Type B pancreatic cell (in vitro differentiated cells): ENCODE measurements at regions not wholly inside any gene's neighbourhood (a gene's known extent, or its start where the extent isn't known, plus 50 kb on each side); places are given as distances from the start of the nearest gene placed in this dataset.

Source experiments
- DNase-seq: peaks from one replicate; pipeline ENCODE4 v3.0.0; 2021; ENCODE audit warnings: mixed read lengths; ENCODE audit not compliant: unreplicated experiment; ENCODE audit errors: extremely low spot score
- H3K27ac Mint-ChIP-seq: 2 replicates; pipeline ENCODE4 v1.8.0; 2021; ENCODE audit warnings: mild to moderate bottlenecking, mixed read lengths
- H3K27me3 Mint-ChIP-seq: 2 replicates; pipeline ENCODE4 v1.8.0; 2021; ENCODE audit warnings: mixed read lengths
- H3K36me3 Mint-ChIP-seq: 2 replicates; pipeline ENCODE4 v1.8.0; 2021; ENCODE audit warnings: mixed read lengths
- H3K4me1 Mint-ChIP-seq: one replicate; pipeline ENCODE4 v1.8.0; 2021; ENCODE audit warnings: mixed read lengths; ENCODE audit not compliant: unreplicated experiment
- H3K4me3 Mint-ChIP-seq: 2 replicates; pipeline ENCODE4 v1.8.0; 2021; ENCODE audit warnings: mild to moderate bottlenecking, mixed read lengths
- H3K9me3 Mint-ChIP-seq: 2 replicates; pipeline ENCODE4 v1.8.0; 2021; ENCODE audit warnings: mixed read lengths
- TF ChIP-seq, protein P1 (sequence below): fragments of 200-600 bp; sonication (generic); conservative IDR thresholded peaks from 2 replicates; pipeline ENCODE4 v1.5.0; 2021; ENCODE audit warnings: antibody characterized with exemption, mild to moderate bottlenecking

DNA sequence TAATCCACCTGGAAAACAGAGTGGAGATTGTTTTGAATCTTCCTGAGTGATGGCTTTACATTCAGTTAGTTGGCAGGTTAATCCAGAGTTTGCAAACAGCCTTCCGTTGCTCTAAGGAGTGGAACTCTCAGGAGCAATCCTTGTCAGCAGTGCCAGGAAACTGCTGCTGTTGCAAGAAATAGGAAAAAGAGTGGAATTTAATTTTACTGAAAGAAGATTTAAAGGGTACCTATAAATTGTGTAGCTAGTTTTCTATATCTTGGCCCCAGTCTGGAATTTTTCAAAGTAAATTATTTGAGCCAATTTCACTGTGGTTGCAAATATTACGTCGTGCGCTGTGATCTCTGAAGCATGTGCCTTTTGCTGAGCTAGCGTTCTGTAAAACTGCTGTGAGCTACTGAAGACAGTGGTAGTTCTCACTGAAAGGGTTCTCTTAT, 55.5 kb upstream of the SLC5A12 start:
- Mint-ChIP-seq H3K27ac (no peak overlapping the region), H3K4me1 (no peaks in the 10 kb centered on the region), H3K9me3 (no peaks in the 10 kb centered on the region), H3K27me3 (no peaks in the 10 kb centered on the region), H3K36me3 (no peaks in the 10 kb centered on the region), H3K4me3 (no peak overlapping the region)
- DNase-seq: no peak
- TF ChIP-seq, protein P1, sequence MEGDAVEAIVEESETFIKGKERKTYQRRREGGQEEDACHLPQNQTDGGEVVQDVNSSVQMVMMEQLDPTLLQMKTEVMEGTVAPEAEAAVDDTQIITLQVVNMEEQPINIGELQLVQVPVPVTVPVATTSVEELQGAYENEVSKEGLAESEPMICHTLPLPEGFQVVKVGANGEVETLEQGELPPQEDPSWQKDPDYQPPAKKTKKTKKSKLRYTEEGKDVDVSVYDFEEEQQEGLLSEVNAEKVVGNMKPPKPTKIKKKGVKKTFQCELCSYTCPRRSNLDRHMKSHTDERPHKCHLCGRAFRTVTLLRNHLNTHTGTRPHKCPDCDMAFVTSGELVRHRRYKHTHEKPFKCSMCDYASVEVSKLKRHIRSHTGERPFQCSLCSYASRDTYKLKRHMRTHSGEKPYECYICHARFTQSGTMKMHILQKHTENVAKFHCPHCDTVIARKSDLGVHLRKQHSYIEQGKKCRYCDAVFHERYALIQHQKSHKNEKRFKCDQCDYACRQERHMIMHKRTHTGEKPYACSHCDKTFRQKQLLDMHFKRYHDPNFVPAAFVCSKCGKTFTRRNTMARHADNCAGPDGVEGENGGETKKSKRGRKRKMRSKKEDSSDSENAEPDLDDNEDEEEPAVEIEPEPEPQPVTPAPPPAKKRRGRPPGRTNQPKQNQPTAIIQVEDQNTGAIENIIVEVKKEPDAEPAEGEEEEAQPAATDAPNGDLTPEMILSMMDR: no peak

DNA sequence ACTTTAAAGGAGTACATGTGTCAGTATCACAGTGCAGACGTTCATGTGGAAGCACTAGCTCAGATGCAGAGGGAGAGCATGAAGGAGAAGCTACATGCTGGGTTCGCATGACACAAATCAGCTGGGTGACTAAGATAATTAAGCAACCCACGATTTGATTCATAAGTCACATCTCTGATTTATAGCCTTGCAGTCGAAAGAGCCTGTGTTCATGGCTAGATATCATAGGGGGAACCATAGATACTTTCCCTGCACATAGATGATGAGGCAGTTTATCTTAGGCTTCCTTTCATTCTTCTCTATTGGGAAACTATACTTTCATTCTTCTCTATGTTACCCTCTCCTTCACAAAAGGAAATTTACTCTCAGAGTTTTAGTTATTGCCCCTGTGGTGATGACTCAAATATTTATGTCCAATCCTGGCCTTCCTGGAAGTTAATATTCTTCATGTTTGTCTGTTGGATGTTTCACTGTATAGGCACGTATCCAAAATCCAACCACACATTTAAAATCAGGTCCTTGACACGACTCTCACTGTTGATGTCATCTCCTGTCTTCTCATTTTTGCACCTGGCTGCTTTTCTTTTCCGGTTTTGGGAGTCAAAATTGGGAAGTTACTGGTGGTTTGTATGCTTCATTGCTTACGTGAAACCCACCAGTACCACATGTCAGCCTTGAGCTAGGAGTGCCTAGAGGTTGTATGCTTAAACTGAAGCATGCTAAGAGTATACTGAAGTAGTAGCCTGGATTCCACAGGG, 56.3 kb upstream of the SLC5A12 start:
- H3K27ac Mint-ChIP-seq: no peak overlapping the region
- H3K4me3 Mint-ChIP-seq: no peak overlapping the region
- no peaks in the 10 kb centered on the region for H3K36me3 Mint-ChIP-seq
- no peaks in the 10 kb centered on the region for H3K4me1 Mint-ChIP-seq
- TF ChIP-seq, protein P1: no peak
- peaks cover 2% of the 10 kb centered on the region for H3K9me3 Mint-ChIP-seq
- H3K27me3 Mint-ChIP-seq: no peaks in the 10 kb centered on the region
- DNase-seq: no peak

DNA sequence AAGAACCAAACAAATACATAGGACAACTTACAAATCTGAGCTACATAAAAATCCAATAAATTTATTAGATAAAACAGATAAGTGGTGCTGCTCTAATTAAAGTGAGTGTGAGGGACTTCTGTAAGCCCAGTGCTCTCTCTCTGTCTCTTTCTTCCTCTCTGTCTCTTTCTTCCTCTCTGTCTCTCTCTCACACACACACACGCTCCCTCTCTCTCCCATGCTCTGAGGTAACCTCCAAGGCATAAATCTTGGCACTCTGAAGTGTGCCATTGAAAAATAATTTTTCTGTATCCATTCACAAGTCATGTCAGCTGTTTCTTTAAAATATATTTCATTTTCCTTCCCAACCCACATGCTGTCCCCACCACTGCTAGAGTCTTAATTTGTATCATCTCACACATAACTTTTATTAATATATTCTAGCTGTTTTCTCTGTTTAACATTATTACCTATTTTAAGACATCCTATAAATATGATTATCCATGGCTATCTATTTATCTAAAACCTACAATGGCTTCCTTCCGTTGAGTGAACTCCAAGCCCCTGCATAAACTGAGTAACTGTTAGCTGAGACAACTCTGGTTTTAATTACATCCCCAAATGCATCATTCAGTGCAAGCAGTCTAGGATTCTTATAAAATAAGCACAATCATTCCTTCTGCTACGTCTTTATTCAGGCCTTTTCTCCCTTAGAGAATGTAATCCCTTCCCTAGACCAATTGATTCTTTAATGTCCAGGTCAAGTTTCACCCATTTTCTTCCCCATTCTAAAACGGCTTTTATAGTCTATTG, 57.4 kb upstream of the SLC5A12 start:
- Mint-ChIP-seq H3K9me3 (peaks cover 8% of the 10 kb centered on the region), H3K4me3 (no peak overlapping the region), H3K27me3 (no peaks in the 10 kb centered on the region), H3K27ac (no peak overlapping the region), H3K36me3 (no peaks in the 10 kb centered on the region), H3K4me1 (no peaks in the 10 kb centered on the region)
- TF ChIP-seq, protein P1: no peak
- DNase-seq: no peak

DNA sequence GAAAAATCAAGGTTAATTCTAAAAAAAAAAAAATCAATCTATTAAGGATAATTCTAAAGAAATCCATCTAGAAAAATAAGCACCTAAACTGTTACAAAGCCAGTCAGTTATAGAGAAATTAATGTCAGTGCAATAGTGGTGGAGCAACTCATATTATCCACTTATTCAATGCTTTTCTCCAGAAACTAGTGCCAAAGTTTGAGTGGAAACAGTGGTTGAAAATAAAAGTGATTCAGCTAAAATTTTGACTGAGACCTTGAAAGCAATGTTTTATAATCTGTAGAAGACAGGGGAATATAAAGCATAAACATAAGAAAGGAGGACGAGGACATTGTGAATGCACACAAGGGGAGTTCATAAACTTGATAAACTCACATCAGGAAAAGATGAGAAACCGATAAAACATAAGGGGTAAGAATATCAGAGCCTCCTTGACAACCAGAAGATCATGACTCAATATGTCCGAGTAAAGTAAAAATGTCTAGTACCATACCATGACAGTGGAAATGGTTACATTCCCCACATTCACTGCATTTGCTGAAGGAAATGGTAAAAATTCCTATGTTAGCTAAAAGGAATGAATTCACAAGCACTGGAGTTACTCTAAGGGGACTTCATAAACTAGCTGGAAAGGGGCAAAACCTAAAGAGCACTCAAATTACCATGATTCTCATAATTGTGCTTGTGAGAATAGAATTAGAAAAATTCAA, 58.7 kb upstream of the SLC5A12 start:
- no peak for DNase-seq
- Mint-ChIP-seq H3K27me3 (no peaks in the 10 kb centered on the region), H3K27ac (no peak overlapping the region), H3K36me3 (no peaks in the 10 kb centered on the region), H3K9me3 (peaks cover 8% of the 10 kb centered on the region), H3K4me3 (no peak overlapping the region), H3K4me1 (no peaks in the 10 kb centered on the region)
- TF ChIP-seq, protein P1: no peak

DNA sequence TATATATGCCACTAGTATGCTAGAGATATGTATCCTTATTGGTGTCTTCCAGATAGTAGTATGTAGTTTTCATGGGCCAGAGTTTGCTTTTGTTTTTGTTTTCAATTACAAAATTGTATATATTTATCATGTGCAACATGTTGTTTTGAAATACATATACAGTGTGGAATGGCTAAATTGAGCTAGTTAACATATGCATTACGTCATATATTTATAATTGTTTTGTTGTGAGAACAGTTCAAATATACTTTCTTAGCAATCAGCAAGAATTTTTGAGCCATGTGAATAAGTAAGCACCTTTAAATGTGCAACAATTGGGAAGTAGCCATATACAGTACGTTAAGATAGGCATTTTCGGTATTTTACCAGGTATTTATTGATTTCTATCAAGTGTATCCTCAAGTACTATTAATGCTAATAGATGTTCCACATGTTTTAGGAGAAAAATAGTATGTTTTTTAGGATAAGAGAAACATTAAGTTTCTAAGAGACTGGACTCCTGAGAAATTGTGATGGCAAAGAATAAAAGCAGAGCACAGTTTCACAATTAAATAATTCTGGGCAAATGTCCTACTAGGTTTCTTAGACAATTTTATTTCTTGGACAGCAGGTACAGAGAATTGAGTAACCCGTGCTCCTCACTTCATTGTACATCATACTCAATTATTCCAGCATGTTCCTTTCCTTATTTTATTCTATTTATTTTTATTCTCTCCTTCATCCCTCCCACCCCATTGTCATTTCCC, 60.5 kb upstream of the SLC5A12 start:
- H3K4me3 Mint-ChIP-seq: no peak overlapping the region
- no peaks in the 10 kb centered on the region for H3K27me3 Mint-ChIP-seq
- H3K27ac Mint-ChIP-seq: no peak overlapping the region
- TF ChIP-seq, protein P1: no peak
- no peak for DNase-seq
- H3K4me1 Mint-ChIP-seq: no peaks in the 10 kb centered on the region
- H3K9me3 Mint-ChIP-seq: peaks cover 8% of the 10 kb centered on the region
- H3K36me3 Mint-ChIP-seq: no peaks in the 10 kb centered on the region
